ENCODE measurements at regions not wholly inside any gene's neighbourhood (a gene's known extent, or its start where the extent isn't known, plus 50 kb on each side); places are given as distances from the start of the nearest gene placed in this dataset.

DNA sequence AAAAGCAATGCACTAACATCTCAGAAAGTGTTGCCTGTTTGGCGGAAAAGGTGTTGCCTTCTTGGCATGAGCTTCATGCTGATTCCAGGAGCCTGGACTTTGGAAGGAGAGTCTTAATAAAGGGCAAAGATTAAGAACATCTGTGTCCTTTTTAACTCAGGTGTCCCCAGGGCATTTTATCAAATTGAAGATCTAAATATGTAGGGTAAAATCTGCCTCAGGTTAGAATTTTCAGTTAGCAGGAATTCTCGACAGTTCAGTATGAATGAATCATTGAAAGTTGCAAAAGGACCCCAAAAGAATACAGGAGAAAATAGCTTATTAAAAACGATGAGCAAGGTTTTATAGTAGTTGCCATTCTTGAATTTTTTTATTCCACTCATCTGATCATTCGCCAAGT lies 325.2 kb downstream of the SUCLA2 start:
- H3K27me3 ChIP-seq (ENCODE audit: control insufficient read depth in 1 of 2, insufficient read depth in 2 of 2, low read length in 1 of 2): no peaks in the 10 kb centered on the region
- H3K9me3 ChIP-seq (ENCODE audit: control insufficient read depth, low read length): no peaks in the 10 kb centered on the region
- WGBS, 2 donors: 77 to 83% methylated on average over 4 of the region's 4 CpGs
- DNase-seq (no peak), ATAC-seq (ENCODE audit: low FRiP score) (no peak)
- H3K36me3 ChIP-seq (ENCODE audit: control insufficient read depth in 1 of 2, insufficient read depth in 2 of 2, low read length in 1 of 2): no peaks in the 10 kb centered on the region
- H3K4me3 ChIP-seq (ENCODE audit: low read length in 2 of 2): no peak overlapping the region
- H3K27ac ChIP-seq (ENCODE audit: low read depth in 1 of 2, low read length in 2 of 2): no peak overlapping the region
- intact Hi-C loops (cut with DNase I): no loop called here
- no peaks in the 10 kb centered on the region for H3K4me1 ChIP-seq (ENCODE audit: control insufficient read depth in 1 of 2, insufficient read depth in 2 of 2, low read length in 2 of 2)

DNA sequence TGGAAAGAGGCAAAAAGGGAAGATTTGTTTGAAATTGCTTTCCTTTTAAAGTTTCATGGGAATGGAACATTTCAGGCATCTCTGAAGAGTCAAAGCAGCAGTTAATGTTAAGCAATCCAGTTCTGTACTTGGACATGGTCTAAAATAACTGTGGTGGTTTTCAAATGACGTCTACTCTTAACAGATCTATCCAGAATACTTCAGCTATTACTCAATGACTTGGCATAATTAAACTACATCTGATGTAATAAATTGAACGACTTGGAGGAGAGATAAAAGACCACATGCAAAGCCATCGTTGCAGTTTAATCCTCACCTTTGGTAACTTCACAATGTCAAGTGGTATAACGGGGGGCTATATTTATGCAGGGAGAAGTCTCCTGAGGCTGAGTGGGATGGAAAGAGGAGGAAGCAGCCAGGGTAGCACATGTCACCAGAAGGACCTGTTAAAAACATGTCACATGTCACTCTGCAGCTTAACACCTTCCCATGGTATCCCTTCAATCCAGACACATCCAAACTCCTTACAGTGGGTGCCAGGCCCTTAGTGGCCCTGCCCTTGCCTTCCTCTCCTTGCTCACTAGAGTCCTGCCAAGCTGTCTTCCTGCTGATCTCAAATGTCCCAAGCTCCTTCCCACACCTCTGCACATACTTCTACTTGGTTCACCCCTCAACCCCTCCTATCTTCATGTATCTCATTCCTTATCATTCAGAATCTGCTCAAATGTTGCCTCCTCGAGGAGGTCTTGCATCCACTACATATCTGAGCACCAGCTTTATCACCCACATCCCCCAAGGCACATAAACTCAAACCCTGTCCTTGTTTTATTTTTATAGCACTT lies 327.8 kb downstream of the SUCLA2 start:
- H3K4me1 ChIP-seq (ENCODE audit: control insufficient read depth in 1 of 2, insufficient read depth in 2 of 2, low read length in 2 of 2): no peaks in the 10 kb centered on the region
- DNase-seq (no peak), ATAC-seq (ENCODE audit: low FRiP score) (peak; percentile 88)
- intact Hi-C loops (cut with DNase I): no loop called here
- H3K36me3 ChIP-seq (ENCODE audit: control insufficient read depth in 1 of 2, insufficient read depth in 2 of 2, low read length in 1 of 2): no peaks in the 10 kb centered on the region
- no peak overlapping the region for H3K27ac ChIP-seq (ENCODE audit: low read depth in 1 of 2, low read length in 2 of 2)
- no peaks in the 10 kb centered on the region for H3K27me3 ChIP-seq (ENCODE audit: control insufficient read depth in 1 of 2, insufficient read depth in 2 of 2, low read length in 1 of 2)
- H3K9me3 ChIP-seq (ENCODE audit: control insufficient read depth, low read length): no peaks in the 10 kb centered on the region
- H3K4me3 ChIP-seq (ENCODE audit: low read length in 2 of 2): no peak overlapping the region
- 38 to 43% methylated on average over 5 of the region's 5 CpGs for WGBS, 2 donors

DNA sequence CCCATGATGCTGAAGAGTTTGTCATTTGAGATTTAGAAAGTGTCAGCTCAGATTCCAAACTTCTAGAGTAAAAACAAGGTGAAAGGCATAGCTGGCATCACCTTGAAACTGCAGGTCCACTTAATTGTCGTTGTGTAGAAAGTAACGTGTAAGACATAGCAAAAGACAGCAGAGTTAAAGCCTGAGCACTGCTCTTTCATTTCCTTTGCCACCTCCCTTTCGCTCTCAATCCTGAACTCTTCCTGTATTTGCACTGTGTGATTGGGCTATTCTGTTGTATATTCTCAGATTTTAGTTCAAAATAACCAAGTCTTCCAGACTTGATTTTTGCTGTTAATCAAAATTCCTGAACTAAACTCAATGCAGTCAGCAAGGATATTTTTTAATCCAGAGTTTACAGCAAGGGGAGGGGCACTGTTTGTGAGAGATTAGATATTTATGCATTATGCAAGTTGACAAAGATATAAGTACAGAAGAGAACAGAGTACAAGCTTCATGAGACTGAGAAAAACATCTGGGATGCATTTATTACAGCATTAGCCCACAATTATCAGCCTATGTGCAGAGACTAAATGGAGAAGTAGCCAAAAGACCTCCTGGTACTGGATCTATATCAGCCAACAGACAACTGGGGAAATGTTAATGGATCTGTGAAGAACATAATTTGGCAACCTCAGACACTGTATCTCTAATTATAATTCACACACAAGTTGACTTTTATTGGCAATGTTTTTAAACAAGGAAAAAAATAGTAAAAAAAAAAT lies 328.6 kb downstream of the SUCLA2 start:
- no peaks in the 10 kb centered on the region for H3K4me1 ChIP-seq (ENCODE audit: control insufficient read depth in 1 of 2, insufficient read depth in 2 of 2, low read length in 2 of 2)
- H3K27ac ChIP-seq (ENCODE audit: low read depth in 1 of 2, low read length in 2 of 2): no peak overlapping the region
- DNase-seq: no peak
- no peaks in the 10 kb centered on the region for H3K9me3 ChIP-seq (ENCODE audit: control insufficient read depth, low read length)
- intact Hi-C loops (cut with DNase I): no loop called here
- no peaks in the 10 kb centered on the region for H3K36me3 ChIP-seq (ENCODE audit: control insufficient read depth in 1 of 2, insufficient read depth in 2 of 2, low read length in 1 of 2)
- H3K4me3 ChIP-seq (ENCODE audit: low read length in 2 of 2): no peak overlapping the region
- WGBS, 2 donors: 71 to 78% methylated on average over 3 of the region's 3 CpGs
- peak; percentile 33 for ATAC-seq (ENCODE audit: low FRiP score)
- H3K27me3 ChIP-seq (ENCODE audit: control insufficient read depth in 1 of 2, insufficient read depth in 2 of 2, low read length in 1 of 2): no peaks in the 10 kb centered on the region

- DNase-seq (no peak), ATAC-seq (ENCODE audit: low FRiP score) (no peak)
- Histone ChIP-seq H3K4me3 (ENCODE audit: low read length in 2 of 2) (no peak overlapping the region), H3K4me1 (ENCODE audit: control insufficient read depth in 1 of 2, insufficient read depth in 2 of 2, low read length in 2 of 2) (no peaks in the 10 kb centered on the region), H3K27me3 (ENCODE audit: control insufficient read depth in 1 of 2, insufficient read depth in 2 of 2, low read length in 1 of 2) (no peaks in the 10 kb centered on the region), H3K27ac (ENCODE audit: low read depth in 1 of 2, low read length in 2 of 2) (no peak overlapping the region), H3K9me3 (ENCODE audit: control insufficient read depth, low read length) (no peaks in the 10 kb centered on the region), H3K36me3 (ENCODE audit: control insufficient read depth in 1 of 2, insufficient read depth in 2 of 2, low read length in 1 of 2) (no peaks in the 10 kb centered on the region)
- 60 to 77% methylated on average over 3 of the region's 3 CpGs for WGBS, 2 donors
- intact Hi-C loops (cut with DNase I): no loop called here
Measured at GRCh38 chr13:47671776-47672175, 329.3 kb downstream of the SUCLA2 start.

- Histone ChIP-seq H3K4me3 (ENCODE audit: low read length in 2 of 2) (no peak overlapping the region), H3K27me3 (ENCODE audit: control insufficient read depth in 1 of 2, insufficient read depth in 2 of 2, low read length in 1 of 2) (no peaks in the 10 kb centered on the region), H3K4me1 (ENCODE audit: control insufficient read depth in 1 of 2, insufficient read depth in 2 of 2, low read length in 2 of 2) (no peaks in the 10 kb centered on the region), H3K9me3 (ENCODE audit: control insufficient read depth, low read length) (no peaks in the 10 kb centered on the region), H3K36me3 (ENCODE audit: control insufficient read depth in 1 of 2, insufficient read depth in 2 of 2, low read length in 1 of 2) (no peaks in the 10 kb centered on the region), H3K27ac (ENCODE audit: low read depth in 1 of 2, low read length in 2 of 2) (no peak overlapping the region)
- DNase-seq (no peak), ATAC-seq (ENCODE audit: low FRiP score) (no peak)
- 61 to 67% methylated on average over 3 of the region's 3 CpGs for WGBS, 2 donors
- intact Hi-C loops (cut with DNase I): no loop called here
Measured at GRCh38 chr13:47665043-47665442, 336.0 kb downstream of the SUCLA2 start.

- DNase-seq (no peak), ATAC-seq (ENCODE audit: low FRiP score) (no peak)
- Histone ChIP-seq H3K27me3 (ENCODE audit: control insufficient read depth in 1 of 2, insufficient read depth in 2 of 2, low read length in 1 of 2) (no peaks in the 10 kb centered on the region), H3K9me3 (ENCODE audit: control insufficient read depth, low read length) (peaks cover 3% of the 10 kb centered on the region), H3K27ac (ENCODE audit: low read depth in 1 of 2, low read length in 2 of 2) (no peak overlapping the region), H3K4me1 (ENCODE audit: control insufficient read depth in 1 of 2, insufficient read depth in 2 of 2, low read length in 2 of 2) (no peaks in the 10 kb centered on the region), H3K36me3 (ENCODE audit: control insufficient read depth in 1 of 2, insufficient read depth in 2 of 2, low read length in 1 of 2) (no peaks in the 10 kb centered on the region), H3K4me3 (ENCODE audit: low read length in 2 of 2) (no peak overlapping the region)
- intact Hi-C loops (cut with DNase I): no loop called here
- WGBS, 2 donors: 54 to 71% methylated on average over 4 of the region's 4 CpGs
Measured at GRCh38 chr13:47661076-47661475, 340.0 kb downstream of the SUCLA2 start.

GRCh38 chr13:47656651-47657050 lies 344.4 kb downstream of the SUCLA2 start:
- WGBS, 2 donors: 70 to 73% methylated on average over 1 of the region's 1 CpG
- no peak for ATAC-seq (ENCODE audit: low FRiP score)

GRCh38 chr13:47650209-47650608 lies 350.9 kb downstream of the SUCLA2 start:
- no peaks in the 10 kb centered on the region for H3K4me1 ChIP-seq (ENCODE audit: control insufficient read depth in 1 of 2, insufficient read depth in 2 of 2, low read length in 2 of 2)
- no peak for ATAC-seq (ENCODE audit: low FRiP score)
- no peaks in the 10 kb centered on the region for H3K9me3 ChIP-seq (ENCODE audit: control insufficient read depth, low read length)

More at GRCh38 chr13:47656651-47657050, 344.4 kb downstream of the SUCLA2 start:
- Histone ChIP-seq H3K27ac (ENCODE audit: low read depth in 1 of 2, low read length in 2 of 2) (no peak overlapping the region), H3K36me3 (ENCODE audit: control insufficient read depth in 1 of 2, insufficient read depth in 2 of 2, low read length in 1 of 2) (no peaks in the 10 kb centered on the region), H3K4me1 (ENCODE audit: control insufficient read depth in 1 of 2, insufficient read depth in 2 of 2, low read length in 2 of 2) (no peaks in the 10 kb centered on the region), H3K9me3 (ENCODE audit: control insufficient read depth, low read length) (peaks cover 3% of the 10 kb centered on the region), H3K4me3 (ENCODE audit: low read length in 2 of 2) (no peak overlapping the region), H3K27me3 (ENCODE audit: control insufficient read depth in 1 of 2, insufficient read depth in 2 of 2, low read length in 1 of 2) (no peaks in the 10 kb centered on the region)
- no peak for DNase-seq
- intact Hi-C loops (cut with DNase I): no loop called here

GRCh38 chr13:47647001-47647400 lies 354.1 kb downstream of the SUCLA2 start:
- Histone ChIP-seq H3K36me3 (ENCODE audit: control insufficient read depth in 1 of 2, insufficient read depth in 2 of 2, low read length in 1 of 2) (no peaks in the 10 kb centered on the region), H3K4me1 (ENCODE audit: control insufficient read depth in 1 of 2, insufficient read depth in 2 of 2, low read length in 2 of 2) (no peaks in the 10 kb centered on the region), H3K27ac (ENCODE audit: low read depth in 1 of 2, low read length in 2 of 2) (no peak overlapping the region), H3K4me3 (ENCODE audit: low read length in 2 of 2) (no peak overlapping the region), H3K27me3 (ENCODE audit: control insufficient read depth in 1 of 2, insufficient read depth in 2 of 2, low read length in 1 of 2) (no peaks in the 10 kb centered on the region), H3K9me3 (ENCODE audit: control insufficient read depth, low read length) (no peaks in the 10 kb centered on the region)
- ATAC-seq (ENCODE audit: low FRiP score) (no peak), DNase-seq (no peak)
- intact Hi-C loops (cut with DNase I): no loop called here

More at GRCh38 chr13:47650209-47650608, 350.9 kb downstream of the SUCLA2 start:
- H3K27ac ChIP-seq (ENCODE audit: low read depth in 1 of 2, low read length in 2 of 2): no peak overlapping the region
- intact Hi-C loops (cut with DNase I): no loop called here
- H3K4me3 ChIP-seq (ENCODE audit: low read length in 2 of 2): no peak overlapping the region
- no peak for DNase-seq
- no peaks in the 10 kb centered on the region for H3K27me3 ChIP-seq (ENCODE audit: control insufficient read depth in 1 of 2, insufficient read depth in 2 of 2, low read length in 1 of 2)
- H3K36me3 ChIP-seq (ENCODE audit: control insufficient read depth in 1 of 2, insufficient read depth in 2 of 2, low read length in 1 of 2): no peaks in the 10 kb centered on the region

All from aorta (tissue), 5 donors.